ENCODE measurements at regions not wholly inside any gene's neighbourhood (a gene's known extent, or its start where the extent isn't known, plus 50 kb on each side); places are given as distances from the start of the nearest gene placed in this dataset.

DNA sequence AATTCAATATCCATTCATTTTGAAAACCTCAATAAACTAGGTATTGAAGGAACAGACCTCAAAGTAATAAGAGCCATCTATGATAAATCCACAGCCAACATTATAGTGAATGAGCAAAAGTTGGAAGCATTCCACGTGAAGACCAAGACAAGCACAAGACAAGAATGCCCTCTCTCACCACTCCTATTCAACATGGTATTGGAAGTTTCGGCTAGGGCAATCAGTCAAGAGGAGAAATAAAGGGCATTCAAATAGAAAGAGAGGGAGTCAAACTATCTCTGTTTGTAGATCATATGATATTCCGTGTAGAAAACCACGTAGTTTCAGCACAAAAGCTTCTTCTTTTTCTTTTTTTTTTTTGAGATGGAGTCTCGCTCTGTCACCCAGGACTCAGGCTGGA is 550.3 kb downstream of the FSCB start:
- no peak for DNase-seq

GRCh38 chr14:43949400-43949799 is 557.7 kb downstream of the FSCB start:
- no peak for DNase-seq

DNA sequence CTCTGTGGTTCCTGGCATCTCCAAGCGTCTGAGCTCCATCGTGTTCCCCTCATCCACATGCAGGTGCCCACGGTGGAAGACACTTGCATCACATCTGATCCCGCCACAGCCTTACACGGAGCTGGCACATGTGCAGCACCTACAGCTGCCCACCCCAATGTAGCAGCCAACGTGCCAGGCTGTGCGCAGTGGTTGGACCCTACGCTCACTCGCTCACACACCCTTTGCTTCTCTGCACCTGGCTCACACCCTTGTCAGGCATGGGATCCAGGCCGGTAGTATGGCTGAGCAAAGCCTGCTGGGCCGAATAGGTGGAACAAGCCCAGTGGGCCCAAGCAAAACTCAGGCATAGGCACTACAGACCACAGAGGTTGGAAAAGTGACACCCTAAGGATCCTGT is 567.2 kb downstream of the FSCB start:
- DNase-seq = no peak

GRCh38 chr14:43938588-43939281 is 568.3 kb downstream of the FSCB start:
- DNase-seq = no peak

DNA sequence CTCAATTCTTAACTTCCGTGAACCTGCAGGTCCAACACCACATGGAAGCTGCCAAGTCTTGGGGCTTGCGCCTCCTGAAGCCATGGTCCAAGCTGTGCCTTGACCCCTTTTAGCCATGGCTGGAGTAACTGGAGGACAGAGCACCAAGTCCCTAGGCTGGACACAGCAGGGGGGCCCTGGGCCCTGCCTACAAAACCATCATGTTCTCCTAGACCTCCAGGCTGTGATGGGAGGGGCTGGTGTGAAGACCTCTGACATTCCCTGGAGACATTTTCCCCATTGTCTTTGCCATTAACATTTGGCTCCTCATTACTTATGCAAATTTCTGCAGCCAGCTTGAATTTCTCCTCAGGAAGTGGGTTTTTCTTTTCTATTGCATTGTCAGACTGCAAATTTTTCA is 570.1 kb downstream of the FSCB start:
- DNase-seq = no peak

- DNase-seq = no peak
These were observed 573.0 kb downstream of the FSCB start for GRCh38 chr14:43934102-43934501.

DNA sequence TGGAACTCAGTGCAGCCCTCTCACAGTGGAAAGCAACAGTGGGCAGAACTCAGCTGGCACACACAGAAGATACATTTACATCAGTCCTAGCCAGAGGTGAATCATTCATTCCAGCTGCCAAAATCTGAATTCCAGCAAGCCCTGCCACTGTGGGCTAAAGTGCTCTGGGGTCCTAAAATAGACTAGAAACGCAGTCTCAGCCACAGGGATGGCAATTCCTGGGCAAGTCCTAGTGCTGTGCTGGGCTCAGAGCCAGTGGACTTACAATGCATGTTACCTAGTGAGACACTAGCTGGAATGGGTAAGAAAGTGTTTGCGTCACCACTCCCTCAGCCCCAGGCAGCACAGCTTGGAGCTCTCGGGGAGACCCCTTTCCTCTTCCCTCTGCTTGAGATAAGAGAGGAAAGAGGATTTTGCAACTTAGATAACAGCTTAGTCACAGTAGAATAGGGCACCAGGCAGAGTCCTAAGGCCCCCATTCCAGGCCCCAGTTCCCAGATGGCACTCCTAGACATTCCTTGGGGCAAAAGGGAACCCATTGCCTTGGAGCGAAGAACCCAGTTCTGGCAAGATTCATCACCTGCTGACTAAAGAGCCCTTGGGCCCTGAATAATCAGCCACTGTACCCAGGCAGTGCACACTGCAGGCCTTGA is 592.9 kb downstream of the FSCB start:
- no peak for DNase-seq

DNA sequence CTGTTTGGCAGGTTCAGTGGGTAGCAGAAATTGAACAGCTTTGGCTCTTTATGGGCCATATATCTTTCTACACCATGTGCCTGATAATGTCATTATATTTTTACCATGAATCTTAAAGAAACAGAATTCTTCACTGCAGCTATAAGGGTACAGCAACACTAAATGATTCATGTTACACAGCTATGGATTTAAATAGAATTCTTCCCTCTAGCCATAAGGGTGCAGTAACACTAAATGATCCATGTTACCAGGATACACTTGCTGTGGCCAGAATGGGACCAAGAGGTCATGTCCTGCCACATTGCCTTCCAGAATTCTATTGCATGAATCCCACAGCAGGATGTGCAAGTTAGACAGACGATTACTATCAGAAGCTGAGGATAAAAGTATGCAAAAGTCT is 603.9 kb downstream of the FSCB start:
- DNase-seq = no peak

GRCh38 chr14:43901911-43902673 is 605.0 kb downstream of the FSCB start:
- no peak for DNase-seq

GRCh38 chr14:43900173-43900655 is 606.9 kb downstream of the FSCB start:
- no peak for DNase-seq

GRCh38 chr14:43898687-43899086 is 608.4 kb downstream of the FSCB start:
- DNase-seq = no peak

- DNase-seq = no peak
These were observed 611.0 kb downstream of the FSCB start for GRCh38 chr14:43896044-43896443.

DNA sequence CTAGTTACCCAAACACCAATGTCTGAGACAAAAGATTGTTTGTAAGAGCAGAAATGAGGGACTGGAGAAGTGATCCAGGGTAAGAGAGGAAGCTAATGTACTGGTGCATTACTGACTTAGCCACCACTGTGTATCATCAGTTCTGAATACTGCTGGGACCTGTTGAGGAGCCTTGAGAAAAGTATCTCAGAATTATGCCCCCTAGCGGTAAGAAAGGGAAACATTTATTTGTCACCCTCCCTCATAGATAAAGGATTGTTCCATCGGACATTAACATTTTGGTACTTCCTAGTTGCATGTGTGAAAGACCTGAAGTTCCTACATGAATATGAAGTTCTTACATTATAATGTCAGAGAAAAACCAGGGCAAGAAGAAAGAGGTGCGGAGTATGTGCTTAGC is 612.5 kb downstream of the FSCB start:
- no peak for DNase-seq

- no peak for DNase-seq
These were observed 619.6 kb downstream of the FSCB start for GRCh38 chr14:43887523-43887922.

DNA sequence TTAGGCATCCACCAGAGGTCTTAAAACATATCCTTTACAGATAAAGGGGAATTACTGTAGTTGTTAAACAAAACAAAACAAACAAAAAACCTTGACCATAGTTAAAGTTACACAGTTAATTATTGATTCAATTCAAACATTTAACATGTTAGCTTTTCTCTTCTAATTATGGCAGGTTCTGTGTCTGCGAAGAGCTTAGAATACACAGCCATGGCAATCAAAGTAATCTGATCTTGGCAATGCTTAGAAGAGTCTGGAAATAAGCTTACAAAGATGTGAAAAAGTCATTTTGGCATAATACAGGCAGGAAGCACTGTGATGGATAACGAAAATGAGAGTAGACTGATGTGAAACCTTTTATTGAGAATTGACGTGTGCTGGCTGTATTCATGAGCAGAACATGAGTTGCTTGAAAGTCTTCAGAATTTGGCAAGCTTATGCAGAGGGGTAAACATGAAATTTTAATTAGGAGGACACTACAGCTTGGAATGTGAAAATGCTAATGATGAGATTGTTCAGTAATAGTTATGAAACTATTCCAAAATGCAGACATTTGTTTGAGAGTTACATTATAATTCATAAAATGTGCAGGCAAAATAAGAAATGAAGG is 629.6 kb downstream of the FSCB start:
- DNase-seq = no peak

GRCh38 chr14:43872752-43873655 is 634.1 kb downstream of the FSCB start:
- no peak for DNase-seq

DNA sequence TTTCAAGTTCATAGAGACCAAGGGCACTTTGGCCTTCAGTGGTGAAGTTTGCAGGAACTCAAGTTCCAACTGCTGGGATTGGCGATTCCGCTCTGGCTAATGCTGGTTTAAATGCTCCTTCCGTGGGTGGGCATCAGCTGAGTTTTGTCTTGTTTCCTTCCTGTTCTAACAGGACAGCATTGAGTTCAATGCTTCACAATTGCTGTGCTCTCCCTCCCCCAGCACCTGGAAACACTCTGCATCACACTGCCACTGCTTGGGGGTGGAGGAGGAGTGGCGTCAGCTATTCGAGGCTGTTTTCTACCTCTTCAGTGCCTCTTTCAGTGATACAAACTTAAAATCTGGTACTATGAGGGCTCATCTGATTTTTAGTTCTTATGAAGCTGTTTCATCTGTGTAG is 634.9 kb downstream of the FSCB start:
- no peak for DNase-seq

DNA sequence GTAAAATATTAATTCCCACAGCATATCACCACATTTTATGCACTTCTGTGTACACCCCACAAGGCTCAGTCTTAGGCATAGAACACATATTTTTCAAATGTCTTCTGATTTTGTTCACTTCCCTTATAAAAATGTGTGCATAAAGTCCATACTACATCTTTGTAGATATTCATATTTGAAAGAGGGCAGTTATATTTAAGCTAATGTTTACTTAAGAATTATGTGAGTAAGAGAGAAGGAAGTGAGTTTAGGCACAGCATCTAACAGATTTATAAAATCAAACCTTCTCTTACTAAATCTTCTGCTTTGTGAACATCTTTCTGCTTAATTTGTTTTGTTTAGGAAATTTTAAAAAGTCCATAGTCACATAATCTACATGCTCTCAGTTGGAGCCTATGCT is 648.1 kb downstream of the FSCB start:
- no peak for DNase-seq

DNA sequence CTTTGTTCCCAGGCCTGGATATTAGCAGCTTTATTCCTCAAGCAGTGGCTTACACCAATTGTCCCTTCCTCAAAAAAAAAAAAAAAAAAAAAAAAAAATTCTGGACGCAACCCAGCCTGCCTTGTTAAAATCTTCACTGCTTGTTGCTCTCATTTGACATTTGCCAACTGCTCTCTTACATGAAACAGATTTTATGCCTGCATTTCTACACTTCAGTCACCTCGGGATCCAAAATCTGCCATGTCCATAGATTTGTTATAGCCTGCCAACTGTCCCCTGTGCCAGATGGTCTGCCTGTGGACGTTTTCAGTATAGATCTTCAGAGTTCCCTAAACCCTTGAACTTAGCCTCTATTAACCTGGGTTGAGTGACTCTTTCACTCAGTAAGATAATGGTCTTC is 651.5 kb downstream of the FSCB start:
- no peak for DNase-seq

- no peak for DNase-seq
These were observed 653.5 kb downstream of the FSCB start for GRCh38 chr14:43853541-43853940.

DNA sequence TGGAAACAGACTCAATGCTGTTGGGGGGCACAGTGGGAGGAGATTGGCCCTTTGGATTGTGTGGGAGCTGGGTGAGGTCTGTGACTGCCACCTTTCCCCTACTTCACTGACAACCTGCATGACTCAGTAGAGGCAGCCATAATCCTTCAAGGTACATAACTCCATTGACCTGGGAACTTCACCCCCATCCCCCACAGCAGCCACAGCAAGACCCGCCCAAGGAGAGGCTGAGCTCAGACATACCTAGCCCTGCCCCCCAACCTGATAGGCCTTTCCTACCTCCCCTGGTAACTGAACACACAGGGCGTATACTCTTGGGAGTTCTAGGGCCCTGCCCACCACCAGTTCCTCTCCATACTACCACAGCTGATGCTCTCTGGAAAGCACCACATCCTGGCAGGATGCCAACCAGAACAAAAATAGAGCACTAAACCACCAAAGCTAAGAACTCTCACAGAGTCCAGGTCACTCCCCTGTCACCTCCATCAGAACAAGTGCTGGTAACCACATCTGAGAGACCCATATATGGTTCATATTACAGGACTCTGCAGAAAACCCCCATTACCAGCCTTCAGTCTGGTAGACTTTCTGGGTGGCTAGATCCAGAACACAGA is 703.9 kb downstream of the FSCB start:
- DNase-seq = no peak

DNA sequence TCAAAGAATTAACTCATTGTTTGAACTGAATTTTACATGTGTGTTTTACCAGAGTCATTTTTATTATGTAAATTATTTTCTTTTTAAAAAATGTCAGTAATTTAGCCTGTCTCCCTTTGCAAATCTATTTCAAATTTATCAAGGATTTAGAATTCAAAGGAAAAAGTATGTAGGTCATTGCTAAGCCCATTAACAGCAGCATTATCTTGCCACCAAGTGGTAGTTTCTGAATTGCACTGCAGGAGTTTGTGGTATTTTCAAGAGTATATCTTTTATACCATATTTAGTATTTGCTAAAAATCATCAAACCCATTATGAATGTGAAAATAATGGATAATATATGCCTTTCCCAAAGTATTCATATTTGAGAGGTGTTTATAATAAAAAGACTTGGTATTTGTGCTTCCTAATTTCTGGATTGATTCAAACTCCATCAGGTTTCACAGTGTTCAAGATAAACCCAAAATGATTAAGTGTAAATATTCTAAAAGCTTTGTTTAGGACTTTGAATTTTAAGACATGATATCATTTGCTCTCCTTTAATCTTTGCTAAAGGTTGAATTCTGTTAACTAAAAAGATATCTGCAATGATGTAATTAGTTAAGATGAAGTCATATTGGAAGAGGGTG is 711.4 kb downstream of the FSCB start:
- no peak for DNase-seq
